CD4-positive, alpha-beta T cell (primary cell): ENCODE measurements at regions not wholly inside any gene's neighbourhood (a gene's known extent, or its start where the extent isn't known, plus 50 kb on each side); places are given as distances from the start of the nearest gene placed in this dataset.

Experiments
- ATAC-seq: fragments of 200-7000 bp; cut with Tn5 transposase; one replicate; pipeline ENCODE4 v1.10.0; 2022; ENCODE audit warnings: mild to moderate bottlenecking; ENCODE audit not compliant: poor library complexity
- CTCF ChIA-PET: fragments of 350-600 bp; sonication (Branson Sonifier 250); formaldehyde crosslinking; loops from one replicate; lab custom pipeline; 2021; ENCODE audit warnings: antibody characterized with exemption, inconsistent platforms; lab: Charles Lee
- POLR2A ChIA-PET: fragments of 350-600 bp; sonication (Branson Sonifier 250); formaldehyde crosslinking; loops from one replicate; lab custom pipeline; 2021; ENCODE audit warnings: antibody characterized with exemption, inconsistent platforms; lab: Charles Lee
- DNase-seq, 14 experiments: peaks; one replicate each; pipeline ENCODE4 v3.0.0-alpha.2; 2013 to 2020; ENCODE audit warnings: mixed read lengths in 2 of 14
- H3K27ac ChIP-seq, 2 donors: one replicate each; pipeline versions ENCODE4 v1.5.1 to v1.7.0; 2013; ENCODE audit warnings: low read length in 2 of 2, low read depth in 1 of 2, mild to moderate bottlenecking in 1 of 2
- H3K27me3 ChIP-seq, 2 experiments: 1 replicate in 1 of 2; 2 replicates in 1 of 2; pipeline versions ENCODE4 v1.6.1 to v1.7.0; 2013; ENCODE audit warnings: low read length in 2 of 2, control low read depth in 1 of 2, mild to moderate bottlenecking in 1 of 2, moderate library complexity in 1 of 2; ENCODE audit not compliant: insufficient read depth in 2 of 2, control insufficient read depth in 1 of 2
- H3K36me3 ChIP-seq: one replicate; pipeline ENCODE4 v1.6.1; 2013; ENCODE audit warnings: low read length, control low read depth; ENCODE audit not compliant: insufficient read depth
- H3K4me1 ChIP-seq: one replicate; pipeline ENCODE4 v1.6.1; 2013; ENCODE audit warnings: low read length, control low read depth; ENCODE audit not compliant: insufficient read depth
- H3K4me3 ChIP-seq: one replicate; pipeline ENCODE4 v1.5.1; 2013; ENCODE audit warnings: mild to moderate bottlenecking, low read length, moderate library complexity
- H3K9me3 ChIP-seq, 2 experiments: 1 replicate in 1 of 2; 2 replicates in 1 of 2; pipeline versions ENCODE4 v1.6.1 to v1.7.0; 2013; ENCODE audit warnings: low read length in 2 of 2, mild to moderate bottlenecking in 2 of 2, control low read depth in 1 of 2, moderate library complexity in 1 of 2; ENCODE audit not compliant: control insufficient read depth in 1 of 2, insufficient read depth in 1 of 2
- H3K27ac Mint-ChIP-seq: one replicate; pipeline ENCODE4 v1.8.0; 2020; ENCODE audit warnings: mixed read lengths
- H3K27me3 Mint-ChIP-seq: one replicate; pipeline ENCODE4 v1.8.0; 2021; ENCODE audit warnings: mixed read lengths
- H3K36me3 Mint-ChIP-seq: one replicate; pipeline ENCODE4 v1.8.0; 2021; ENCODE audit warnings: low read depth, mixed read lengths
- H3K4me1 Mint-ChIP-seq: one replicate; pipeline ENCODE4 v1.8.0; 2021; ENCODE audit warnings: low read depth, mixed read lengths
- H3K4me3 Mint-ChIP-seq: one replicate; pipeline ENCODE4 v1.8.0; 2020; ENCODE audit warnings: mild to moderate bottlenecking, mixed read lengths
- H3K9me3 Mint-ChIP-seq: one replicate; pipeline ENCODE4 v1.8.0; 2020; ENCODE audit warnings: mixed read lengths
- CTCF ChIP-seq: fragments of 200-600 bp; IDR thresholded peaks from one replicate; pipeline ENCODE4 v1.8.0; 2022; ENCODE audit warnings: antibody characterized with exemption, mild to moderate bottlenecking
- intact Hi-C, 2 experiments: fragments of 100-400 bp; cut with DNase I in 1 of 2; cut with micrococcal nuclease in 1 of 2; formaldehyde crosslinking; loops; one replicate each; pipeline versions ENCODE4 v1.15.1 to v1.9.0; 2023 to 2025; cut with DNase I, micrococcal nuclease

DNA sequence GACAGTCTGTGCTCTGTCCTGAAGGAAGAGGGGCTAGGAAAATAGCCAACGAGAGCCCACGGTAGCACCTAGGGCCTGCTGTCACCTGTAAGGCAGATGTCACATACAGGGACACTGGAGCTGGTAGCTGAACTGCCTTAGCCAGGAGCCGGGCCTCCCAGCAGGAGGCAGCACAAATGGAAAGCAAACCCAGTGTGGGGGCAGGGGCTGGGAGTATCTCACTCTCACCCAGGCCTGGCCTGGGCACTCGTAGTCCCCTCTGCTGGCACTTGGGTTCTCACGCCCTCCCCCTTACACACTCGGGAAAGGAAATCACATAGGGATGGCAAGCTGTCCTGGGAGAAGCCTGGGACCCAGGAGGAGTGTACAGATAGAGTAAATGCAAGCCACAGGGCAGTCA lies 173.1 kb upstream of the CHRNA7 start:
- no peaks in the 10 kb centered on the region for H3K4me1 Mint-ChIP-seq
- POLR2A ChIA-PET, result no interaction called here
- H3K36me3 Mint-ChIP-seq, result no peaks in the 10 kb centered on the region
- ATAC-seq (no peak), DNase-seq (no peak)
- Histone ChIP-seq H3K27me3 (peaks cover 3 to 8% of the 10 kb centered on the region in 2 experiments), H3K4me3 (no peak overlapping the region), H3K4me1 (no peaks in the 10 kb centered on the region), H3K36me3 (no peaks in the 10 kb centered on the region), H3K9me3 (no peaks in the 10 kb centered on the region), H3K27ac (no peak overlapping the region)
- intact Hi-C loops, result no loop called here
- H3K27ac Mint-ChIP-seq, result no peak overlapping the region
- peaks cover 6% of the 10 kb centered on the region for H3K9me3 Mint-ChIP-seq
- no peak overlapping the region for H3K4me3 Mint-ChIP-seq
- no peak for TF ChIP-seq CTCF
- peaks cover 16% of the 10 kb centered on the region for H3K27me3 Mint-ChIP-seq
- CTCF ChIA-PET, result no interaction called here

- no peak for DNase-seq
- ATAC-seq, result no peak
- Histone ChIP-seq H3K4me3 (no peak overlapping the region), H3K27me3 (peaks cover 3 to 8% of the 10 kb centered on the region in 2 experiments), H3K4me1 (no peaks in the 10 kb centered on the region), H3K36me3 (no peaks in the 10 kb centered on the region), H3K9me3 (no peaks in the 10 kb centered on the region), H3K27ac (no peak overlapping the region)
- intact Hi-C loops, result no loop called here
- H3K9me3 Mint-ChIP-seq, result peaks cover 4% of the 10 kb centered on the region
- H3K36me3 Mint-ChIP-seq, result no peaks in the 10 kb centered on the region
- no peaks in the 10 kb centered on the region for H3K4me1 Mint-ChIP-seq
- peaks cover 24% of the 10 kb centered on the region for H3K27me3 Mint-ChIP-seq
- no peak overlapping the region for H3K4me3 Mint-ChIP-seq
- ChIA-PET POLR2A (no interaction called here), CTCF (no interaction called here)
- no peak overlapping the region for H3K27ac Mint-ChIP-seq
- TF ChIP-seq CTCF, result no peak
These were observed 172.3 kb upstream of the CHRNA7 start for GRCh38 chr15:31858026-31858425.

- peaks cover 5% of the 10 kb centered on the region for H3K36me3 Mint-ChIP-seq
- ChIA-PET POLR2A (no interaction called here), CTCF (no interaction called here)
- DNase-seq (no peak), ATAC-seq (no peak)
- H3K36me3 ChIP-seq, result no peaks in the 10 kb centered on the region
- no peaks in the 10 kb centered on the region for H3K9me3 Mint-ChIP-seq
- peaks cover 0 to 8% of the 10 kb centered on the region in 2 experiments for H3K27me3 ChIP-seq
- peaks cover 13% of the 10 kb centered on the region for H3K4me1 ChIP-seq
- H3K4me1 Mint-ChIP-seq, result peaks cover 15% of the 10 kb centered on the region
- intact Hi-C loops, result no loop called here
- TF ChIP-seq CTCF, result no peak
- no peak overlapping the region for H3K4me3 ChIP-seq
- H3K27ac Mint-ChIP-seq, result no peak overlapping the region
- H3K9me3 ChIP-seq, result no peaks in the 10 kb centered on the region
- peaks cover 23% of the 10 kb centered on the region for H3K27me3 Mint-ChIP-seq
- no peak overlapping the region for H3K4me3 Mint-ChIP-seq
- no peak overlapping the region for H3K27ac ChIP-seq
These were observed 164.1 kb upstream of the CHRNA7 start for GRCh38 chr15:31866248-31866647.
